Glutamatergic neuron (in vitro differentiated cells): ENCODE measurements at regions not wholly inside any gene's neighbourhood (a gene's known extent, or its start where the extent isn't known, plus 50 kb on each side); places are given as distances from the start of the nearest gene placed in this dataset.

ENCODE experiments used
- DNase-seq: peaks from one replicate; pipeline ENCODE4 v3.0.0; 2022
- H3K27ac Mint-ChIP-seq: one replicate; pipeline ENCODE4 v1.8.0; 2020; ENCODE audit warnings: mild to moderate bottlenecking, mixed read lengths, inconsistent platforms; ENCODE audit not compliant: unreplicated experiment
- H3K27me3 Mint-ChIP-seq: one replicate; pipeline ENCODE4 v1.8.0; 2020; ENCODE audit warnings: mild to moderate bottlenecking, moderate library complexity, mixed read lengths, inconsistent platforms; ENCODE audit not compliant: unreplicated experiment
- H3K36me3 Mint-ChIP-seq: one replicate; pipeline ENCODE4 v1.8.0; 2020; ENCODE audit warnings: mild to moderate bottlenecking, mixed read lengths, inconsistent platforms; ENCODE audit not compliant: unreplicated experiment
- H3K4me1 Mint-ChIP-seq: one replicate; pipeline ENCODE4 v1.8.0; 2020; ENCODE audit warnings: mild to moderate bottlenecking, low read depth, mixed read lengths, inconsistent platforms; ENCODE audit not compliant: unreplicated experiment
- H3K4me3 Mint-ChIP-seq: one replicate; pipeline ENCODE4 v1.8.0; 2020; ENCODE audit warnings: mild to moderate bottlenecking, mixed read lengths, inconsistent platforms; ENCODE audit not compliant: unreplicated experiment
- H3K9me3 Mint-ChIP-seq: one replicate; pipeline ENCODE4 v1.8.0; 2020; ENCODE audit warnings: mild to moderate bottlenecking, moderate library complexity, mixed read lengths, inconsistent platforms; ENCODE audit not compliant: unreplicated experiment
- TF ChIP-seq, protein P1 (sequence below): fragments of 200-600 bp; sonication (generic); IDR thresholded peaks from one replicate; pipeline ENCODE4 v1.5.0; 2021; ENCODE audit not compliant: partially characterized antibody, unreplicated experiment

GRCh38 chr1:113192980-113193379, 120.0 kb downstream of the LRIG2 start:
- peaks cover 4% of the 10 kb centered on the region for H3K9me3 Mint-ChIP-seq
- TF ChIP-seq, protein P1, sequence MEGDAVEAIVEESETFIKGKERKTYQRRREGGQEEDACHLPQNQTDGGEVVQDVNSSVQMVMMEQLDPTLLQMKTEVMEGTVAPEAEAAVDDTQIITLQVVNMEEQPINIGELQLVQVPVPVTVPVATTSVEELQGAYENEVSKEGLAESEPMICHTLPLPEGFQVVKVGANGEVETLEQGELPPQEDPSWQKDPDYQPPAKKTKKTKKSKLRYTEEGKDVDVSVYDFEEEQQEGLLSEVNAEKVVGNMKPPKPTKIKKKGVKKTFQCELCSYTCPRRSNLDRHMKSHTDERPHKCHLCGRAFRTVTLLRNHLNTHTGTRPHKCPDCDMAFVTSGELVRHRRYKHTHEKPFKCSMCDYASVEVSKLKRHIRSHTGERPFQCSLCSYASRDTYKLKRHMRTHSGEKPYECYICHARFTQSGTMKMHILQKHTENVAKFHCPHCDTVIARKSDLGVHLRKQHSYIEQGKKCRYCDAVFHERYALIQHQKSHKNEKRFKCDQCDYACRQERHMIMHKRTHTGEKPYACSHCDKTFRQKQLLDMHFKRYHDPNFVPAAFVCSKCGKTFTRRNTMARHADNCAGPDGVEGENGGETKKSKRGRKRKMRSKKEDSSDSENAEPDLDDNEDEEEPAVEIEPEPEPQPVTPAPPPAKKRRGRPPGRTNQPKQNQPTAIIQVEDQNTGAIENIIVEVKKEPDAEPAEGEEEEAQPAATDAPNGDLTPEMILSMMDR: no peak
- no peak for DNase-seq
- H3K36me3 Mint-ChIP-seq: peaks cover 14% of the 10 kb centered on the region
- H3K27ac Mint-ChIP-seq: no peak overlapping the region
- no peaks in the 10 kb centered on the region for H3K4me1 Mint-ChIP-seq
- H3K4me3 Mint-ChIP-seq: no peak overlapping the region
- H3K27me3 Mint-ChIP-seq: peaks cover 4% of the 10 kb centered on the region

GRCh38 chr1:113194846-113195830, 122.1 kb downstream of the LRIG2 start:
- Mint-ChIP-seq H3K4me1 (no peaks in the 10 kb centered on the region), H3K4me3 (no peak overlapping the region), H3K36me3 (peaks cover 14% of the 10 kb centered on the region), H3K9me3 (peaks cover 4% of the 10 kb centered on the region), H3K27ac (no peak overlapping the region), H3K27me3 (peaks cover 4% of the 10 kb centered on the region)
- DNase-seq: no peak
- TF ChIP-seq, protein P1: no peak

DNA sequence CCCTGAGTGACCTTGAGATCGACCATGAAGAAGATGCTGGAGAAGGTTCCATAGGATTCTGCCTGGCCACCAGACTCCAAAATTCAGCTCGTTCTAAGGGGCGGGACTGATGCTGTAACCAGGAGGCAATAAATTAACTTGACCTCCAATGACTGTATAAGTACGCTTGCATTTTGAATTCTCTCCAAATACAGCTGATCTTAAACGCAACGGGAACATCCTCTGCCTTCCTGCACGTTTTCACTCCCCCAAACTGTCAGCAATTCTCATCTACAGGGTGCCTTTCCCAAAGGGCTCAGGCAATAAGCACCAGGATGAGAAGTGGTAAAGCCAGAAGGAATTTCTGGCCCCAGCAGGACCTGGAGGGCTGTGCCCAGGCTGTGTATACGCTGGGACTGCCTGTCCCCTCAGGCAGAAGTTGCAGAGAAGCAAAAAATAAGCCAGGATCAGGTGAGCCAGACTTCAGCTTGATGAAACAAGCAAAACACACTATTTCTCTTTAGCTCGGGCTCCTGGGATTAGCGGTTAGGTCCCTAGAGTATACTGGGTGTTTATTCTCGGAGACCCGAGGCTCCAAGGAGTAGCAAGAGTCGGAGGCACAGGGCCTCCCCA, 124.8 kb downstream of the LRIG2 start:
- Mint-ChIP-seq H3K4me1 (no peaks in the 10 kb centered on the region), H3K27ac (no peak overlapping the region), H3K36me3 (peaks cover 7% of the 10 kb centered on the region), H3K9me3 (peaks cover 1% of the 10 kb centered on the region), H3K27me3 (no peaks in the 10 kb centered on the region), H3K4me3 (no peak overlapping the region)
- TF ChIP-seq, protein P1: no peak
- DNase-seq: no peak

DNA sequence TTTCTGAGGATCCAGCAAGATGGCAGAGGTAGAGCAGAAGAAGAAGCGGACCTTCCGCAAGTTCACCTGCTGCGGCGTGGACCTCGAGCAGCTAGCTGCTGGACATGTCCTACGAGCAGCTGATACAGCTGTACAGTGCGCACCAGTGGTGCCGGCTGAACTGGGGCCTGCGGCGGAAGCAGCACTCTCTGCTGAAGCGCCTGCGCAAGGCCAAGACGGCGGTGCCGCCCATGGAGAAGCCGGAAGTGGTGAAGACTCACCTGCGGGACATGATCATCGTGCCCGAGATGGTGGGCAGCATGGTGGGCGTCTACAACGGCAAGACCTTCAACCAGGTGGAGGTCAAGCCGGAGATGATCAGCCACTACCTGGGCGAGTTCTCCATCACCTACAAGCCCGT, 125.8 kb downstream of the LRIG2 start:
- Mint-ChIP-seq H3K27ac (no peak overlapping the region), H3K36me3 (no peaks in the 10 kb centered on the region), H3K27me3 (peaks cover 2% of the 10 kb centered on the region), H3K9me3 (no peaks in the 10 kb centered on the region), H3K4me1 (no peaks in the 10 kb centered on the region), H3K4me3 (no peak overlapping the region)
- TF ChIP-seq, protein P1: no peak
- no peak for DNase-seq
